Activated CD8-positive, alpha-beta memory T cell treated with anti-CD3 and anti-CD28 coated beads, Interleukin-2, amount 50 U/mL, for 48 hours (primary cell): ENCODE measurements at regions not wholly inside any gene's neighbourhood (a gene's known extent, or its start where the extent isn't known, plus 50 kb on each side); places are given as distances from the start of the nearest gene placed in this dataset.
"Not testable (repeated sequence)": the region's sequence is repeated elsewhere in the genome, so short reads cannot be mapped to it uniquely, and the experiment has no call there.

Source experiments
- DNase-seq: peaks from one replicate; pipeline ENCODE4 v3.0.0-alpha.2; 2020

- DNase-seq, result no peak
Observed at GRCh38 chr4:26217961-26218676, 102.7 kb upstream of the RBPJ start.

GRCh38 chr4:26218677-26219605 lies 101.9 kb upstream of the RBPJ start:
- no peak for DNase-seq

- DNase-seq, result no peak
Observed at GRCh38 chr4:26220696-26221095, 100.1 kb upstream of the RBPJ start.

- no peak for DNase-seq
Observed at GRCh38 chr4:26223155-26223554, 97.7 kb upstream of the RBPJ start.

GRCh38 chr4:26226629-26227376 lies 94.0 kb upstream of the RBPJ start:
- DNase-seq, result no peak

- no peak for DNase-seq
Observed at GRCh38 chr4:26227601-26228229, 93.1 kb upstream of the RBPJ start.

GRCh38 chr4:26228883-26229282 lies 91.9 kb upstream of the RBPJ start:
- no peak for DNase-seq

GRCh38 chr4:26229974-26230373 lies 90.8 kb upstream of the RBPJ start:
- no peak for DNase-seq

GRCh38 chr4:26233350-26233749 lies 87.5 kb upstream of the RBPJ start:
- DNase-seq, result no peak

- no peak for DNase-seq
Observed at GRCh38 chr4:26235500-26235899, 85.3 kb upstream of the RBPJ start.

GRCh38 chr4:26237916-26238315 lies 82.9 kb upstream of the RBPJ start:
- DNase-seq, result no peak

- no peak for DNase-seq
Observed at GRCh38 chr4:26238426-26238777, 82.4 kb upstream of the RBPJ start.

GRCh38 chr4:26238778-26239679 lies 81.8 kb upstream of the RBPJ start:
- DNase-seq, result no peak

GRCh38 chr4:26239801-26240200 lies 81.0 kb upstream of the RBPJ start:
- no peak for DNase-seq

- DNase-seq, result no peak
Observed at GRCh38 chr4:26241179-26241578, 79.6 kb upstream of the RBPJ start.

GRCh38 chr4:26242451-26242850 lies 78.4 kb upstream of the RBPJ start:
- DNase-seq, result no peak

- not testable (repeated sequence) for DNase-seq
Observed at GRCh38 chr4:26244138-26244537, 76.7 kb upstream of the RBPJ start.

GRCh38 chr4:26248647-26249046 lies 72.2 kb upstream of the RBPJ start:
- DNase-seq, result no peak

GRCh38 chr4:26252349-26253025 lies 68.3 kb upstream of the RBPJ start:
- DNase-seq, result no peak

- no peak for DNase-seq
Observed at GRCh38 chr4:26253968-26254367, 66.8 kb upstream of the RBPJ start.

GRCh38 chr4:26255989-26256388 lies 64.8 kb upstream of the RBPJ start:
- no peak for DNase-seq
